ENCODE measurements at regions not wholly inside any gene's neighbourhood (a gene's known extent, or its start where the extent isn't known, plus 50 kb on each side); places are given as distances from the start of the nearest gene placed in this dataset.

DNA sequence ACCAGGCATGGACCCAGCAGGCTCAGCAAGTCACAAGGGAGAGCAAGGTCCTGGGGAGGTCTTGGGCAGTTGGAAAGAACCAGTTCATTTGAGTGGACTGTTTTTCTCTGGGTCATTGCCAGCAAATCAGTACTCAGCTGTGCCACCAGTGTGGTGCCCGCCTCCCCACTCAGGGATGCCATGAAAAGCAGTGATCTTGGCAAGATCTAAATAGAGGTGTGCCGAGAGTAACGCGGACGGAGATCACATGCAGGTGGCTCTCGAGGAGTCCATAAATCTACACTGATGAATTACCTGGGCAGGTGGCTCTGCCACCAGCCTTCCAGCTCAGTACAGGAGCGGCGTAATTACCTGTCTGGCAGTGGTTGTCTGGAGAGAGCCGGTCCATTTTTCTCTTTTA is 642.2 kb downstream of the PTPRU start:
- TF ChIP-seq, protein P1, sequence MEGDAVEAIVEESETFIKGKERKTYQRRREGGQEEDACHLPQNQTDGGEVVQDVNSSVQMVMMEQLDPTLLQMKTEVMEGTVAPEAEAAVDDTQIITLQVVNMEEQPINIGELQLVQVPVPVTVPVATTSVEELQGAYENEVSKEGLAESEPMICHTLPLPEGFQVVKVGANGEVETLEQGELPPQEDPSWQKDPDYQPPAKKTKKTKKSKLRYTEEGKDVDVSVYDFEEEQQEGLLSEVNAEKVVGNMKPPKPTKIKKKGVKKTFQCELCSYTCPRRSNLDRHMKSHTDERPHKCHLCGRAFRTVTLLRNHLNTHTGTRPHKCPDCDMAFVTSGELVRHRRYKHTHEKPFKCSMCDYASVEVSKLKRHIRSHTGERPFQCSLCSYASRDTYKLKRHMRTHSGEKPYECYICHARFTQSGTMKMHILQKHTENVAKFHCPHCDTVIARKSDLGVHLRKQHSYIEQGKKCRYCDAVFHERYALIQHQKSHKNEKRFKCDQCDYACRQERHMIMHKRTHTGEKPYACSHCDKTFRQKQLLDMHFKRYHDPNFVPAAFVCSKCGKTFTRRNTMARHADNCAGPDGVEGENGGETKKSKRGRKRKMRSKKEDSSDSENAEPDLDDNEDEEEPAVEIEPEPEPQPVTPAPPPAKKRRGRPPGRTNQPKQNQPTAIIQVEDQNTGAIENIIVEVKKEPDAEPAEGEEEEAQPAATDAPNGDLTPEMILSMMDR (IDR thresholded peaks at IDR 0.05), result no peak
- no peak for TF ChIP-seq EZH2 (IDR thresholded peaks at IDR 0.05)
- no peak for TF ChIP-seq EZH2phosphoT487 (IDR thresholded peaks at IDR 0.05)

Measured in neural progenitor cell (in vitro differentiated cells).